Medulla oblongata (tissue), 1 donor: ENCODE measurements at regions not wholly inside any gene's neighbourhood (a gene's known extent, or its start where the extent isn't known, plus 50 kb on each side); places are given as distances from the start of the nearest gene placed in this dataset.
A peak's percentile ranks its signal among the peaks of the same experiment; 100 is the strongest.

Experiments
- DNase-seq: peaks from one replicate; pipeline ENCODE4 v3.0.0-alpha.2; 2015; ENCODE audit errors: extremely low spot score

DNA sequence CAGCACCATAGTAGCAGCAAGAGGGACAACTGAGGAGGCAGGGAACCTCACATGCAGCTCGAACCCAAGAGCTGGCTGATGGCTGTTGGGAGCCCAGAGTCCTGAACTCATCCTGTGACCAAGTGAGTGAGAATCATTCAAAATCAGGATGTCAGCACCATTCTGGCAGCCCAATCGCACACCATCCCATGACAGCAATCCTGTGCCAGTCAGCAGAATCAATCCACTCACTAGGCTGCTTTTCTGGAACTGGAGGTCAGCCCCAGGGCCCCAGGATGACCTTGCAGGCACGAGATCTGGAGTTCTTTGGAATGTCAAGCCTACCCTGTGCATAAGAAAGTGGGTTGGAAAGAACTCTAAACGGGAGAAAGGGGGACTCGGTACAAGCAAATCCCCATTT, 67.8 kb upstream of the TAF11L2 start:
- DNase-seq = no peak

DNA sequence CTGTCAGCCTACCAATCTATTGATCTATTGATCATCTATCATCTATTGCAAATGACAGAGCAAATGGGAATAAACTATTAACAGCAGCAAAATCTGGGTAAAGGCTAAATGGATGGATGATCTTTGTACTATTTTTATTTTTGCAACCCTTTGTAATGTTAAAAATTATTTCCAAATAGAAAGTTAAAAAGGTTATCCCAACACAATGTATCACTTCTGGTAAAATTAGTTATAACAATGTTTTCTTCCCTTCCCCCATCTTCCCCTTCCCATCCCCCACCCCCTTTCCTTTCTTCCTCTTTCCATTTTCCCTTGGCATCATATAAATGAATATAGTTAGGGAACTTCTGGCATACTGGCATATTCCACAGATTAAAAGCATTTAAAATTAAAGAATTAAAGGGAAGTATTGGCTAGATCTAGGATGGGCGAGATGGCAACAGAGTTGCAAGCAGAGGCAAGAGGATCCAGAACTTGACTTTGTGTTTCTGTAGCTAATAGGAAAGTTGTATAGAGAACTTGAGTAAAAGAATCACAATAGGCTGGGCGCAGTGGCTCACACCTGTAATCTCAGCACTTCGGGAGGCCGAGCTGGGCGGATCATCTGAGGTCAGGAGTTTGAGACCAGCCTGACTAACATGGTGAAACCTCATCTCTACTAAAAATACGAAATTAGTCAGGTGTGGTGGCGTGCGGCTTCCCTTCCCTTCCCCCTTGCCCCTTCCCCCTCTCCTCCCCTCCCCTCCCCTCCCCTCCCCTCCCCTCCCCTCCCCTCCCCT, 66.6 kb upstream of the TAF11L2 start:
- DNase-seq = no peak

DNA sequence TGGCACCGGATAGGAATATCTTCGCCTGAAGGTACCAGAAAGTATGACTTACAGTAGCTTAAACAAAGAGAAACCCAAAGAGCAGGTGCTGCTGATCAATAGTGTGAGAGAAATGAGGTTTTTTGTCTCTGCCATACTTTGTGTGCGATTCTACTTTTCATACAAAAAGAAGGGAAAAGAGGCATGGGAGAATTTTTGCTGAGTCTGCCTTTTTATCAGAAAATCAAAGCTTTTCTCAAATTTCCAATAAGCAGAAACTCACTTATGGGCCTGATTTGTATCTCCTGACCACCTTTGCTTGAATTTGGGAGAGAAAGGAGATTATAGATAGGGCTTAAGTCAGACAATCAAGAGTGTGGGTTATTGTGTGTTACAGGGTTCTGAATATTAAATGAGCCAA, 65.5 kb upstream of the TAF11L2 start:
- DNase-seq = no peak

DNA sequence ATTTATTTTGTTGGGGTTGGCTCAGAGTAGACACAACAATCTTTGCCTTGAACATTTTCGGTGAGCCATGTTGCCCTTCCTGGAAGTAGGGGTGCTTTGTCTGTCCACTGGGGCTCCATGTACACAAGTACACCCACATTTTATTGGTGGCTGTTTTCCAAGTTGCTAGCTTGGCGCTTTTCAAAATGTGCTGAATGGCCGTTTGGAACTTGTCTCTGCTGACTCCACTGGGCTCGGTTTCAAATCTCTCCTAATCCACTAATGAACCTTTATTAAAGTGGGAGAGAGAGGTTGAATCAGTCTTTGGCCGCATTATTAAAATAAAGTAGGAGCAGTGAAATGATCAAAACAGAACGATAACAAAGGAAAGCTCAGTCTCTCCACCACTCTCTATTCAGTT, 64.6 kb upstream of the TAF11L2 start:
- no peak for DNase-seq

DNA sequence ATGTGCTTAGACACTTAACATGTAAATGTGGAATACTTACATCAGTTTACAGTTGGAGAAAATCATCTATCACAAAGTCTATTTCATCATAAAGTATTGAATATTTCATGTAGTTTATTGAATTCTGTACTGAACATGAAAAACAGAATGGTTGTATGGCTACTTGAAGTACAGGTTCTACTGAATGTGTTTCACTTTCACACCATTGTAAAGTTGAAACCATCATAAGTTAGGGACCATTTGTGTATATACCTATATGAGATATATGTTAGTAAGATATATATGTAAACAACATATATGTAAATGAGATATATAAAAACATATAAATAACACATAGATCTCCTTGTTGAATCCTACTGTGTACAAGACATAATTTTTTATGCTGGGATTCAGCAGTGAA, 63.0 kb upstream of the TAF11L2 start:
- no peak for DNase-seq

DNA sequence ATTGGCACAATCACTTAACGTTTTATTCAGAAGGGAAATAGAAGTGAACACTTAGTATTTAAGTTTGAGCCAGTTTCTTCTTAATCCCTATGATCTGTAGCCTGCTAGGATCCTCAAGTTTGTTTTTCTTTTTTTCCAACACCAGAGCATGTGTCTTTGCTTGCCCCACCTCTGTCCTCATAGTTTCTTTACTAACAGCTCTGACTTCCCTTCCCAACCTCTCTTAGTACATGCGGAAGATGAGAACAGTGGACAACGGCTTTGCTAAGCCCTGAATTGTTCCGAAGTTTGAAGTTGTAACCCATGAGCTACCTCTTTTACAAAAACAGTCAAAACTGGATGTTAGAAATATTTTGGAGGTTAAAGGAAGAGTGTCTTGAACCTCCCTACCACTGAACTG, 61.7 kb upstream of the TAF11L2 start:
- peak; percentile 52 for DNase-seq

DNA sequence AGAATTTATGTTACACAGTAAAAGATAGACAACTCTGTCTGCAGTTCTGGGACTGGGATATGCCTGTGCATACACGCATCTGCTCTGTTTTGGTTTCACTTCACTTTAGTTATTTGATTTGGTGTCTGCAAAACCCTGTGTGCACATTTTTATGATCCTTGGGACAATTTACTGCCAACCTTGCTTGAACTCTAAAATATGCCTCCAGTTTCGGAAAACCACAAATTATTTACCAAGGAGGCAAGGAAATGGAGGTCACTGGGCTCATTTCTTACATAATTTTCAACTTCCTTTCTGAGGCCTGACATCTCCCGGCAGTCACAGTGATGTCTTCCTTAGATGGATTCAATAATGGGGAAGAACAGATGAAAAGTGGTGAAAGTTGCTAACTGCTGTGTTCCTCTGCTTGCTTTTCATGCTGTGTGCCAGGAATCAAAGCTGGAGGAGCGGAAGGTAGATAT, 61.2 kb upstream of the TAF11L2 start:
- DNase-seq = peak; percentile 50

DNA sequence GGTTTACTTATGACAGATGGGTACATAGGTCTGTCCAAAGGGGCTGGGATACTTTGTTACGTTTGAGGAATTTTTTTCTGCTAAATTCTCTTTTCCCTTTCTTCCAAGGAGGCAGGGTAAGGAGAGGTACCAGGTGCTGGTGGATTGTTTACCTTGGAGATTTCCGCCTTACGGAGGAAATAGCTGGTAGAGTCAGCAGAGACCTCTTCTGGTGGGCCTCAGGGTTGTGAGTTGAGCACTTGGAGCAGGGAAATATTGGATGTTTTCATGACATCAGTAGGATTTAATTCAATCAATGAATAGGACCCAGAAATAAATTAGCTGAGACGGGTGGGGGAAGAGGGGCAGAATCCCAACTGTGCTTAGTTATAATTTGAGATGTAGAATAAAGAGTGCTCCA, 60.0 kb upstream of the TAF11L2 start:
- DNase-seq = no peak

DNA sequence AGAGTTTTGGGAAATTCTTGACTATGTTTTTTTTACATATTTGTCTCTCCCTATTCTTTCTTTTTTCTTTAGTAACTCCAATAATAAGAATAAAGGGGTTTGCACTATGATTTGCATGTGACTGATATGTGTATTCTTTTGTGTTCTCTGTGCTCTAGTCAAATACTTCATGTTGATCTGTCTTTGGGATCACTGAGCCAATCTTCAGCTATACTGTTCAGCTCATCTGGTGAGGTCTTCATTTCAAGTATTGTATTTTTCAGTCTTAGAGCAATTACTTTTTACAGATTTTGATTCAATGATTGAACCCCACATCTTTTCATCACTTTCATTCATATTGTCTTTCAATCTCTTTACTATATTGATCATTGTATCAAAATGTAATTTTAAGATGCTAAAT, 58.1 kb upstream of the TAF11L2 start:
- DNase-seq = no peak

DNA sequence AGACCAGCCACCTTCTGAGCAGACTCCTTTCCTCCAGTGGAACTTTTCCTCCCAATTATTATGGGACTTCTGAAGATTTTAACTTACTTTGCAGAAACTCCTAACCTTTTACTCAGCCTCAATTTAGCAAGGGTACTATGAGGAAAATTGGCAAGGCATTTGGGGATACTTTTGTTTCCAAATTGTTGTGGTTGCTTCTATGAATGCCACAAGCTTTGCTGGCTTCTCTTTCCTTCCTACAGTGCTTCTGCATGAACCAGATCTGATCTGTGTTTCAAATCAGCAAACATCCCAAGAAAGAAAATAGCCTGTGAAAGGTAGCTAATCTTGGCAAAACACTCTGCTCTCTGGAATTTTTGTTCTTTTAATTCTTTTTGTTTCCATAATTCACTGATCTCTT, 57.3 kb upstream of the TAF11L2 start:
- DNase-seq = no peak

DNA sequence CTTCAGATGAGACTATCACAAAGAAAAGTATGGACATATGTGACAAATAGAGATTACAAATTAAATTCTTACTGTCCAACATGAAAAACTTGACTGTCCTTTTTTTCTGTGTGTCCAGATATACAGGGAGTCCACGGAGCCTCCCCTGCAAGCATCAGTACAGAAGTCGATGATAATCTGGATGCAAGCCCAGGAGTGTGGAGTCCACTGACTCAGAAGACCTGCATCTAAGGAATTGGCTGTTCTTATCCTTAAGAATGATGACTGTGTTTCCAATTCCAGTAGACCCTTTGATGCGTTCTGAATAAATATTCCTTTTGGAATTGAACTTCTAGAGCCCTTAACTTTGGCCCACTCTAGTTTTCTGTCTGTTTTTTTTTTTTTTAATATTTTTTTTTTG, 56.7 kb upstream of the TAF11L2 start:
- DNase-seq = no peak

DNA sequence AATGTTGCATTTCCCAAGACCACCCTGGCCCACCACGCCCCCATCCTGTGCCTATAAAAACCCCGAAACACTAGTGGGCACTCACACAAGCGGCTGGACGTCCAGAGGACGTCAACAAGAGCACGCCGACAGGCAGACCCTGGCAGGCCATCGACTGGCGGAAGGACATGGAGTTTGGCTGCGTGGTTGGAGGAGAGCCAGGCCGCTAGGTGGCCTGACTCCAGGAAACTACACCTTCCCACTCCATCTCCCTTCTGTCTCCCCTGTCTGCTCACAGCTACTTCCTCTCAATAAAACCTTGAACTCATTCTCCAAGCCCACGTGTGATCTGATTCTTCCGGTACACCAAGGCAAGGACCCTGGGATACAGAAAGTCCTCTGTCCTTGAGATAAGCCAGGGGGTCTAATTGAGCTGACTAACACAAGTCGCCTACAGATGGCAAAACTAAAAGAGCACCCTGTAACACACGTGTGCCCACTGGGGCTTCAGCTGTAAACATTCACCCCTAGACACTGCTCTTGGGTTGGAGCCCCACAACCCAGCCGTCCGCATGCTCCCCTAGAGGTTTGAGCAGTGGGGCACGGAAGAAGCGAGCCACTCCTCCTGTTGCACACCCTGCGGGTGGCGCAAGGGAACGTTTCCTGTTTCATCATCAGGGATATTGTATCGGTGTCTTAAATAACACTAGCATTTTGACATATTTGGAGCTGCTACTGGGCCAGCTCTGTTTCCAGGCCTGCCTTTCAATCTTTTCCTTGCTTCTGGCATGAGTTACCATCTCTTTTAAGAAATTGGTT, 54.5 kb upstream of the TAF11L2 start:
- no peak for DNase-seq

DNA sequence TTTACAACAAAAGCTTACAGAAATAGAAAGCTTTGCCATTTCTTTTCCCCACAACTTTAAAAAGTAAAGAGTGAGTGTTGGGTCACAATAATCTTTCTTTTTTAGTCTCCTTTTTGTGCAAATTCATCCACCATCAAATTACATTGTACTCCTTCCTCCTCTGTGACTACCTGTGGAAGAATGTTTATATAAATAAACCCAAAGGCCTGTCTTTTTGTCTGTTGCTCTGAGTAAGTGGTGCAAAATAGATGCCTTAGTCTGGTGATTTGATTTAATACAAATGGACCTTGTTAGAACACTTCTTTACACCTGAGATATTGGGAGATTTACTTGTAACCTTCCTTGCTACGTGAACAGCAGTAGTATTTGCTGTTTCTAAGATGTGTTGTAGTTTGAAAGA, 53.5 kb upstream of the TAF11L2 start:
- DNase-seq = no peak

DNA sequence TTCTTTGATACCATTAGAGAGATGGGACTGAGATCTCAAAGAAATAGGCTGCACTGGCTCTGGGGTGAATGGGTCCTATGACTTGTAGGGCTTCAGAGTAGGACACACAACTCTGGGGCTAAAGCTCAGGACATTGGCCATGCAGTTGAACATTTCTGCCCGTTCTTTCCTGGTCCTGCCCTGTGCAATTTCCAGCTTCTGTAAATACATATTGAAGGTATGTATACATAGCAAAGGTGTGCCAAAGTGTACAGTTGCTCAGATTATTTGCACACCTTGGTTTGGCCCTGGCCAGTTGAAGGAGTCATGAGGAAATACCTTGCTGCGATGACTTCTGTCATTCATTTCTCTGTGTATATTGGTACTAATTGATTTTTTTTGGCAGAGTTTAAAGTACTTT, 52.8 kb upstream of the TAF11L2 start:
- no peak for DNase-seq
